ENCODE measurements at regions not wholly inside any gene's neighbourhood (a gene's known extent, or its start where the extent isn't known, plus 50 kb on each side); places are given as distances from the start of the nearest gene placed in this dataset.
"Not testable (repeated sequence)": the region's sequence is repeated elsewhere in the genome, so short reads cannot be mapped to it uniquely, and the experiment has no call there.

DNA sequence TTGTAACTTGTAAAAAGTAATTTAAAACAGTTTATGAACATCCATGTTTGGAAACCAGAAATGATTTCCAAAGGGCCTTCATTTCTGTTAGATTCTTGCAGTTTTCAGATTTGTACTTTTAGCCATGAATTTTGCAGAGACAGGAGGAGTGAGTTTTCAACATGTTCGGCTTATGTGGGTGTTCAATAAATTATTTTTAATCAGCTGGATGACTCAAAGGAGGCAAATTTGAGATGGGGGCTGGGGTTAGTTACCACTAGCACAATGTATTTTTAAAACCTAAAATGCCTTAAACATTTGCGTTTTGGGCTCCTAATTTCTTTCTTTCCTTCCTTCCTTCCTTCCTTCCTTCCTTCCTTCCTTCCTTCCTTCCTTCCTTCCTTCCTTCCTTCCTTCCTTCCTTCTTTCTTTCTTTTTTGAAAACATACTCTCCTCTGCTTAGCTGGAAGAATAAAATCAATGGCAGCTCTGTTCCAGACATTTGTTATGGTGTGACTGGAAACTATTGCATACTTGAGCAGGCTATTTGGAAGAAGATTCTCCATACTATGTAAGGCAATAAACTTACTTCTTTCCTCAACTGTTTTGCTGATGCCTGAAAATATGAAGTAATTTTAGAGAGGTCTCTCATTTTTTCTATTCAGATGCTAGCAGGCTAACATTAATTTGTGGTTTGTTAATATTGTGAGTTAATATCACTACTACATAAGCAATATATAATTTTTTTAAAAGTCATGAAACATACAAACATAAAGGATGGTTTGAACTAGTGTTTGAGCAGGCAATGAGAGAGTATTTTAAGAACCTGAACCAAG, 394.4 kb downstream of the NYAP2 start:
- in situ Hi-C loops (cut with HindIII; ENCODE audit: low sequenced_read_pairs): no loop called here

- in situ Hi-C loops (cut with HindIII; ENCODE audit: low sequenced_read_pairs): no loop called here
Measured at GRCh38 chr2:225788571-225789094, 389.1 kb downstream of the NYAP2 start.

- in situ Hi-C loops (cut with HindIII; ENCODE audit: low sequenced_read_pairs): no loop called here
Measured at GRCh38 chr2:225787497-225787896, 388.0 kb downstream of the NYAP2 start.

DNA sequence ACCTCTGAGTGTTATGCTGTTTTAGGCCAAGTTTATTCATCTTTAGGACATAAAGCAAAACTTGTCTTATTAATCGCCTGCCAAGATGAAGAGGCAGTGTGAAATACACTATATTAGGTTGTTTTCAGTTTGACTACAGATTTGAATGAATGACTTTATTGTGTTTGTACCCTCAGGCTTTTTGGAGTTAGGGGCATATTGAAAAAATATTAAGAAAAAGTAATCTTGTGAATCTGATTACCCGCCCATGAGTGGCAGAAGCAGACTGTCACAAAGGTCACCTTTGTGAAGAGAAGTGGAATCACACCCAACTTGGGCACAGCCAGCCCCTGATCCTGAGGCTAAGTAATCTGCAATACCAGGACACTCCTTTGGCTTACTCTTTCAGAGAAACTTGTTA, 382.5 kb downstream of the NYAP2 start:
- in situ Hi-C loops (cut with HindIII; ENCODE audit: low sequenced_read_pairs): no loop called here

- in situ Hi-C loops (cut with HindIII; ENCODE audit: low sequenced_read_pairs): no loop called here
Measured at GRCh38 chr2:225781145-225781544, 381.6 kb downstream of the NYAP2 start.

DNA sequence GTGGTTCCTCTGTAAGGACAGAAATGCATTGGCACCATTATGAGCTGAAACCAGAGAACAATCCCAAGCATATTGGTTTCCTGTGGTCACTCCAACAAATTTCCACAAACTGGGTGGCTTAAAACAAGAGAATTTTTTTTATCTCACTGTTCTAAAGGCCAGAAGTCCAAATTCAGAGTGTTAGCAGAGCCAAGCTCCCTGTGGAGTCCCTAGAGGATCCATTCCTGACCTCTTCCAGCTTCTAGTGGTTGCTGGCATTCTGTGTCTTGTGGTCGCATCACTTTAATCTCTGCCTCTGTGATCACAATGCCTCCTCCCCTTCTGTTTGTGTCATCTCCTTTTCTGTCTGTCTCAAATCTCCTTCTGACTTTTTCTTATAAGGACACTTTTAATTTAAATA, 380.3 kb downstream of the NYAP2 start:
- in situ Hi-C loops (cut with HindIII; ENCODE audit: low sequenced_read_pairs): no loop called here

- in situ Hi-C loops (cut with HindIII; ENCODE audit: low sequenced_read_pairs): no loop called here
Measured at GRCh38 chr2:225773148-225773547, 373.6 kb downstream of the NYAP2 start.

DNA sequence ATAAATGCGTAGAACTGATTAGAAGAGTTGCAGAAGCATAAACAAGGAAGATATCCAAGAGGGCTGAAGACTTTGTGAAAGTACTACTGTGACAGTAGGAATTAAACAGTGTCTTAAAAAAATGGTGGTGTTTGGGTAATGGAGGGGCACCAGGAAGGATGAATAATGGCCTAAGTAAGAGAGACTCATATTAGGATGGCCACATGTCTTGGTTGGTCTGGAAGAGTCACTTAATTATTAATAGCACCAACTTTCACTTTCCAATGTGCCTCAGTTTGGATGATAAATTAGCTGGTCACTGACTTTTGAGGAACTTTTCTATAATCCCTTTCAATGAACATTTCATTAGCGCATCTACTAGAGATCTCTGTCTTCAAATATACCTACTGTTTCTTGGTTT, 372.2 kb downstream of the NYAP2 start:
- in situ Hi-C loops (cut with HindIII; ENCODE audit: low sequenced_read_pairs): no loop called here

- in situ Hi-C loops (cut with HindIII; ENCODE audit: low sequenced_read_pairs): no loop called here
Measured at GRCh38 chr2:225768741-225769140, 369.2 kb downstream of the NYAP2 start.

GRCh38 chr2:225766431-225766830, 366.9 kb downstream of the NYAP2 start:
- in situ Hi-C loops (cut with HindIII; ENCODE audit: low sequenced_read_pairs): no loop called here

DNA sequence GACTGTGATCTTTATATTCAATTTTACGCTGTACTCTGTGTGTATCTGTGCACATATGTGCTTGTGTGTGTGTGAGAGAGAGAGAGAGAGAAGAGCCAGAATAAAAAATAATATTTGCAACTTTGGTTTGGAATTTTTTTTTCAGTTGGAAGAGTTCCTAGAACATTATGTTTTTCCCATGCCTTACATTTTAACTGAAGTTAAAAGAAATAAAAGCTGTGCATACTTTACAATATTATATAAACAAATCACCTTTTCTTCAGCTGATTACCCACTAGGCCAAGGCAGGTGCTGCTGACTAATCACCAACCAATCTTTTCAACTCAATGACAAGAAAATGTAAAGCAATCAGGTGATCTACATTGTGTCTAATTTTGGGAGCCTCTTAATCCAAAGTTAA, 366.3 kb downstream of the NYAP2 start:
- in situ Hi-C loops (cut with HindIII; ENCODE audit: low sequenced_read_pairs): no loop called here

- in situ Hi-C loops (cut with HindIII; ENCODE audit: low sequenced_read_pairs): no loop called here
Measured at GRCh38 chr2:225764346-225764745, 364.8 kb downstream of the NYAP2 start.

GRCh38 chr2:225763711-225764110, 364.2 kb downstream of the NYAP2 start:
- in situ Hi-C loops (cut with HindIII; ENCODE audit: low sequenced_read_pairs): no loop called here

- in situ Hi-C loops (cut with HindIII; ENCODE audit: low sequenced_read_pairs): no loop called here
Measured at GRCh38 chr2:225761396-225761795, 361.9 kb downstream of the NYAP2 start.

DNA sequence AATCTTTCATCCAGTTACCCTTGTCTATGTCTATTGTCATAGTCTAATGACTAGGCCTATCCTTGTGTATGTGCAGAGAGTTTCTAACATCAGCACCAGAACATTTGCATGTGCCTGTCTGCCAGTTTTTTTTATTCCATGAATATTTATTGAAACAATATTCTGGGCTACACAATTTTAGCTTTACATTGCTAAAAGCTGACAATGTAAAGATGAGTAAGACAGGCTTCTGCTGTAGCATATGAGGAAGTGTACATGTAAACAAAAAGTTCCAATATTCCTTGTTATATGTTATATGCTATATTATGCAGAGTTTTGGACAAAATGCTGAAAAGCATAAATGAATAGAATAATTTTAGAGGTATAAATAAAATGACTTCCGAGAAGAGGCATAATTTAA, 357.7 kb downstream of the NYAP2 start:
- in situ Hi-C loops (cut with HindIII; ENCODE audit: low sequenced_read_pairs): no loop called here

- in situ Hi-C loops (cut with HindIII; ENCODE audit: low sequenced_read_pairs): no loop called here
Measured at GRCh38 chr2:225756198-225756597, 356.7 kb downstream of the NYAP2 start.

DNA sequence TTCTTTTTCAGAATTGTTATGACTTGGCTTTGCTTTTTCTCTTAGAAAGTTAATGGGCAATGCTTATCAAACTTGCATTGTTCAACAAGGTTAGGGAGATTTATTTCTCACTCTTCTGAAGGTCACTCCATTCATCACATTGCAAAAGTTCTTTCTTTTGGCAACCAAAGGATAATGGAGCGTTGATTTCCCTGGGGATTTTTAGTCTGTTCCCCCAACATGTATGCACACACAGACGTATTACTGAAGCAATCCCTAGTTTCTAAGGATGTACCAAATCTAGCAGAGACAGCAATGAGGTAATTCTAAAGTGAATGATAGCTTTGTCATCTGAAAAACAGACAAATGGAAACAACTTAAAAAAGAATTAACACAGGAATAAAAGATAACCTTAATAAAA, 349.1 kb downstream of the NYAP2 start:
- in situ Hi-C loops (cut with HindIII; ENCODE audit: low sequenced_read_pairs): no loop called here

DNA sequence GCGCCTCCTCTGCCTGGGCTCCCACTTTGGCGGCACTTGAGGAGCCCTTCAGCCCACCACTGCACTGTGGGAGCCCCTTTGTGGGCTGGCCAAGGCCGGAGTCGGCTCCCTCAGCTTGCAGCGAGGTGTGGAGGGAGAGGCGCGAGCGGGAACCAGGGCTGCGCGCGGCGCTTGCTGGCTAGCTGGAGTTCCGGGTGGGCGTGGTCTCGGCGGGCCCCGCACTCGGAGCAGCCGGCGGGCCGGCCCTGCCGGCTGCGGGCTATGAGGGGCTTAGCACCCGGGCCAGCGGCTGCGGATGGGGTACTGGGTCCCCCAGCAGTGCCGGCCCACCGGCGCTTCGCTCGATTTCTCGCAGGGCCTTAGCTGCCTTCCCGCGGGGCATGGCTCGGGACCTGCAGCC, 344.5 kb downstream of the NYAP2 start:
- in situ Hi-C loops (cut with HindIII; ENCODE audit: low sequenced_read_pairs): not testable (repeated sequence)

- in situ Hi-C loops (cut with HindIII; ENCODE audit: low sequenced_read_pairs): no loop called here
Measured at GRCh38 chr2:225742487-225742886, 343.0 kb downstream of the NYAP2 start.

- in situ Hi-C loops (cut with HindIII; ENCODE audit: low sequenced_read_pairs): no loop called here
Measured at GRCh38 chr2:225740086-225740485, 340.6 kb downstream of the NYAP2 start.

- in situ Hi-C loops (cut with HindIII; ENCODE audit: low sequenced_read_pairs): no loop called here
Measured at GRCh38 chr2:225739328-225739727, 339.8 kb downstream of the NYAP2 start.

- in situ Hi-C loops (cut with HindIII; ENCODE audit: low sequenced_read_pairs): no loop called here
Measured at GRCh38 chr2:225738735-225739134, 339.2 kb downstream of the NYAP2 start.

- in situ Hi-C loops (cut with HindIII; ENCODE audit: low sequenced_read_pairs): no loop called here
Measured at GRCh38 chr2:225737556-225737955, 338.0 kb downstream of the NYAP2 start.

Measured in endothelial cell of hepatic sinusoid (primary cell).